HPDE6-E6E7 (cell line): ENCODE measurements at regions not wholly inside any gene's neighbourhood (a gene's known extent, or its start where the extent isn't known, plus 50 kb on each side); places are given as distances from the start of the nearest gene placed in this dataset.

Experiments used
- DNase-seq: peaks from one replicate; pipeline ENCODE4 v3.0.0; 2011; ENCODE audit warnings: missing footprints; ENCODE audit errors: extremely low spot score

GRCh38 chr10:60728056-60728455 is 50.2 kb upstream of the CDK1 start:
- no peak for DNase-seq

- no peak for DNase-seq
Observed at GRCh38 chr10:60726257-60726656, 52.0 kb upstream of the CDK1 start.

GRCh38 chr10:60722623-60723022 is 55.7 kb upstream of the CDK1 start:
- DNase-seq, result no peak

GRCh38 chr10:60719721-60720120 is 58.6 kb upstream of the CDK1 start:
- no peak for DNase-seq

- no peak for DNase-seq
Observed at GRCh38 chr10:60718886-60719285, 59.4 kb upstream of the CDK1 start.

GRCh38 chr10:60717852-60718251 is 60.4 kb upstream of the CDK1 start:
- no peak for DNase-seq

DNA sequence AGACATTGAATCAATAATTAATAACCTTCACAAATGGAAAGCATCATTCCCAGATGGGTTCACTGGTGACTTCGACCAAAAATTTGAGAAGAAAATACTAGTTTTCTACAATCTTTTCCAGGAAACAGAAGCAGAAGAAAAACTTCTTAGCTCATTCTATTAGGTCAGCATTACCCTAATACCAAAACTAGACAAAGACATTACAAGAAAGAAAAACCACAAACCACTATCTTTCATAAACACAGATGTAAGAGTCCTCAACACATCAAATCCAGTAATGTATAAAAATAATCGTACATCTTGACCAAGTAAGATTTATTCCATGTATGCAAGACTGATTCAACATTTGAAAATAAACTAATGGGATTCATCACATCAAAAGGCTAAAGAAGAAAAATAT is 64.0 kb upstream of the CDK1 start:
- no peak for DNase-seq

- no peak for DNase-seq
Observed at GRCh38 chr10:60711496-60711895, 66.8 kb upstream of the CDK1 start.

DNA sequence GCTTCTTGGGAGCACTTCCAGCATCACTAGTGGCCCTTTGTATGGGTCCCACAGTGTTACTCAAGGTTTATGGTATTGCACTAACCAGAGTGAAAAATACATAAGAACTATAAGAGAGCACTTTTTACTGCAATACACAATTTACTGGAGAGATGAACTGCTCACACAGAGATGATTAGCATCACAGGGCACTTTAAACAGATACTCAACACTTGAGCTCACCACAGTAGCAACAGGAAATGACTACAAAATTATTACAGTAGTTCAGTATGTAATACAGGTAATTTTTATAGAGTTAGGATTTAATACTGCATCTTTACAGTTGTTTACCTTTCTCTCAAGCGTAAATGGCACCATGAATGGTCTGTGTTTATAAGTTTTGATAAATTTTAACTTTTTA is 68.2 kb upstream of the CDK1 start:
- DNase-seq, result no peak

- DNase-seq, result no peak
Observed at GRCh38 chr10:60708666-60709065, 69.6 kb upstream of the CDK1 start.

DNA sequence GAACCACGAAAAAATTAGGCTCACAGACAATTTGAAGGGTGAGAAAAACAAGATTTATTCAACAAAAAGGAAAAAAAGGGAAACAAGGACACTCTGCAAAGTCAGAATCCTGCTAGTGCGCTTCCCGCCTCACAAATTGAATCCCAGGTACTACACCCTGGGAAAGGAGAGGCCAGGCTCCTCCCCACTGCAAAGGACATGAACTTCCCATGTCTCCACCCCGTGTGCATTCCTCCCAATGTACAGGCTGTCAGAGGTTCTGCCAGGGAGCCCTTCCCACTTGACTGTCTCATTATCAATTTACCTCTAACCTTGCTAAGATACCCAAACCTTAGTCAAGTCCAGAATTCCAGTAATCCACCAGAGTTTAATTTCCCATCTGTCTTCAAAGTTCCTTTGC is 70.4 kb upstream of the CDK1 start:
- DNase-seq, result no peak

DNA sequence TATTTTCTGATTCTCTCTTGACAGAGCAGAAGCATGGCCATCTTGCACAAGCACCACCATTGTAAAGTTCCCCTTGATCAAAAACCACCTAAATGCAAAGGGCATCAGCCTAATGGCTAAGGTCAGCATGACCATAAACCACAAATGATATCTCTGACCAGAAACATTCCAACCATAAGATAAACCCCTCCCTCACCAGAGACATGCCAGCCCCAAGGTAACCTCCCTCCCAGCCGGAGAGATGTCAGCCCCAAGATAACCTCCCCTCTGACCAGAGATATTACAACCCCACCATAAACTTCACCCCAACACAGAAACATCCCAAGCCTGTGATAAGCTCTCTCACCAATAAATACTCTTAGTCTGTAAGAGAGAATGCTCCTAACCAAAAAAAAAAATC is 72.1 kb upstream of the CDK1 start:
- DNase-seq, result no peak

DNA sequence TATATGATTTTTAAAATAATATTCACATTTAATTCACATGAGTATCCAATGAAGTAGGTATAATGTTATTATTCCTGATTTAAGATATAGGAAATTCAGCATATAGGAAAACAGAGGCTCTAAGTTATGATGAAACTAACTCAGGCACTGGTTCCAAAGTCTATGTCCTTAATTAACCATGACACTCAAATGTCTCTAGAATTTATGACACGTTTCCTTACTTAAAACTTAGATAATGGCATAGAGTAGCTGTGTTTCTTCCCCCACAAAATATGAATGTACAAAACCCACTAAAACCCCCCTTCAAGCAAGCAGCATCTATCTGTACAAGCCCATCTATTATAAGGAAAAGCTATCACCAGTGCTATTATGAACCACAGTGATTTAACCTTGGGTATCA is 72.9 kb upstream of the CDK1 start:
- no peak for DNase-seq

DNA sequence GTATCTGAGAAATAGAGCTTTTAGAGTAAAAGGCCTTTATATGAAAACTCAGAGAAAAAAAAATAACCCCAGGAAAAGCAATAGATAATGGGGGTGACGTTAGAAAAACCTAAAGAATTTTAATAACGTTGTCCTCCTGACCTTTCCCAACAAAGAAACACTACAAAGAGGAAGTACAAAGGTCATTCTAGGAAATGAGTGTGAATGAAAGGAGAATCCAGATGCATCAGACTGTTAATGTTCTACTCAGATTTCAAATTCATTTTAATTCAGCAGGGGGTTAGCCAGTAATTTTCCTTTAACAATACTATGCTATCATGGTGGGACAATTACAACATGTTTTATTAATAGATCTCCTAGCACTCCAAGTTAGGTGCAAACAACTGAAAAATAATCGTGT is 73.8 kb upstream of the CDK1 start:
- no peak for DNase-seq

GRCh38 chr10:60703266-60704041 is 74.8 kb upstream of the CDK1 start:
- DNase-seq, result no peak

DNA sequence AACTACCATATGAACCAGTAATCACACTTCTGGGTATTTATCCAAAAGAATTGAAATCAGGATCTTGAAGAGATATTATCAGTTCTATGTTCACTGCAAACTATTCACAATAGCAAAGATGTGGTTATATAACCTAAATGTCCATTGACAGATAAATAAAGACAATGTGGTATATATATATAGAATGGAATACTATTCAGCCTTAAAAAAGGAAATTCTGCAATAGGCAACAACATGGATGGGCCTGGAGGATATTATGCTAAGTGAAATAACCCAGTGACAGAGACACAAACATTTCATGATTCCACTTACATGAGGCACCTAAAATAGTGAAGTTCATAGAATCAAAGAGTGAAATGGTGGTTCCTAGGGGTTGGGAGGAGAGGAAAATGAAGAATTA is 90.6 kb upstream of the CDK1 start:
- no peak for DNase-seq

DNA sequence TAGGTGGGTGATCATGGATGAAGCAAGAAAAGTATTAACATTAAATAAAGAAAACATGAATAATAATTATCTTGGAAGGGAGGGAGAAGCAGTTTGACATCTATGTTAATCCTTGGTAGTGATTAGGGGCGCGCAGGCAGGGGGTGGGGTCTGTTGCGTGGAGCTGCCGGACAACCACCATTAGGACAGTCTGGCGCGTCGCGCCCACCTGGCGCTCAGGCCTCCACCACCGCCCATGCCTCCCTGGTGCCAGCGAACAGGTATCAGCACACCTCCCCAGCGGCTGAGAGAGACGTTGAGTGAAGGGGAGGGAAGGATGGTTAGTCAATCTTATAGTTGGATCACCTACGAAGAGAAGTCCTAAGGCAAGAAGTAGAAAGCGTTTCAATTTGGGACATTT is 94.2 kb upstream of the CDK1 start:
- no peak for DNase-seq

DNA sequence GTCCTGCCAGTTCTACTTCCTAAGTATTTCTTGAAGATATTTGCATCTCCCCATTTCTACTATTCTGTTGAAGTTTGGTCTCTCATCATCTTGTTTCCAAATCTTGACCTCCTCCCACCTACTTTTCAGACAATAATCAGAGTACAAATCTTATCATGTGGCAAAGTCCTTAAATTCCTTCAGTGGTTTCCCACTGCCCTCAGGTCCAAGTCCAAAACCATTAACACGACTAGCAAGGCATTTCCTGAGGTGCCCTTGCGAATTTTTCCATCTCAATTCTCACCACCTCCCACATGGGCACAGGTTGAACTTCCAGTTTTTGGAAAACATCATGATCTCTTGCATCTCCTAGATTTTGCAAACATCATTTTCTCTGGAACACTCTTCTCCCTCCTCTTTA is 97.2 kb upstream of the CDK1 start:
- DNase-seq, result no peak

DNA sequence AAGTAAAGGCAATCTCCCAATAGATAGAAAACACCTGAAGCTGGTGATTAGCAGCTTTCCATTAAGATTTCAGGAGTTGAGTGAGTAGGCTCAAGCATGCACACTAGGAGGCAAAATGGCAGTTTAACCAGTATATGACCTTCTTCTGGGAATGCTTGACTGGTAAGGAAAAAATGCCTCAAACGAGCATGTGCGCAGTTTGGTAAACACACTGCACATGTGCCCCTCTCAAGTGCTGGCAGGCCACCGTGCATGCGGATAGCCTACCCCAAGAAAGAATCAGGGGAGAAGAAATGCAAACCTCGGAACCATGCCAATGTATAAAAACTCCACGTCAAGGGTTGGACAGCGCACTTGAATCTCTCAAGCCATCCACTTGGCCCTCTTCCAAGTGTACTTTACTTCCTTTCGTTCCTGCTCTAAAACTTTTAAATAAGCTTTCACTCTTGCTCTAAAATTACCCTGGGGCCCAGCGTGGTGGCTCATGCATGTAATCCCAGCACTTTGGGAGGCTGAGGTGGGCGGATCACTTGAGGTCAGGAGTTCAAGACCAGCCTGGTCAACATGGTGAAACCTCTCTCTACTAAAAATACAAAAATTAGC is 98.8 kb upstream of the CDK1 start:
- no peak for DNase-seq

GRCh38 chr10:60678978-60679377 is 99.3 kb upstream of the CDK1 start:
- DNase-seq, result no peak

DNA sequence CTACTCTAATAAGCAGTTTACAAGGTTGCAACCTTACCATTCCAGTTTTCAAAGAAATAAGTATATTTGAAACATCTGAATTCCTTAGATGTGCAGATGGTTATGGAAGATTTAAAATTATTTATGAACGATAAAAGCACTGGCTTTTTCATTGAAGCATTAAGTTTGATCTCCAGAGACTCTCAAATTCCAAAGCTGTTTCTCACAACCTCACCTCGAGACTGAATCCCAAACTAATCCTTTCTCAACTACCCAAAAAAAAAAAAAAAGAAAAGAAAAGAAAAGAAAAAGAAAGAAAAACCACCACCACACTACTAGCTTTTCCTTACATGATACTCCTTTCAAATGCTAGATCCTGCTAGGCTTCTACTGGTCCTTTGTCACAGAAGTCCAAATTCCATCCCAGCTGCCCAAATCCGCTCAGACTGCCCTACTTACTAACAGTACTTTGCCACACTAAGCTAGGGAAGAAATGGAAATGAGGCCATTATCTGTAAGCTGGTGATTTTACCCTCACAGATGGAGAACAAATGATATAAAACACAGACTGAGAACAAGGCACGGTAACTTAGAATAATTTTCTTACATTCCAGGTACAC is 100.6 kb upstream of the CDK1 start:
- no peak for DNase-seq

- no peak for DNase-seq
Observed at GRCh38 chr10:60675236-60675635, 103.0 kb upstream of the CDK1 start.

DNA sequence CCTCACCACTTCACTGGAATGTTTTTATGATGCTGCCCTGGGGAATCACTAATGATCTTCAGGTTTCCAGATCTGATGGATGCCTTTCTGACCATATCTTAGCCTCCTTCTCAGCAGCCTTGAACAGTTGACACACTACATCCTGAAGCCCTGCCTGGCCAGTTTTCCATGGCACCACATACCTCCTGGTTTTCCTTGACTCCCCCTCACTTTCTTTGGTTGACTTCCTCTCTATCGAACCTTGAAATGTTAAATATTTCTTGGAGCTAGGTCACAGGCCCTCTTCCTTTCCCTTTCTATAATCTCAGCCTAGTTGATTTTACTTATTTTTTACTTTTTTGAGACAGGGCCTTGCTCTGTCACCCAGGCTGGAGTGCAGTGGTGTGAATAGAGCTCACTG is 108.8 kb upstream of the CDK1 start:
- DNase-seq, result no peak
